Ovary (tissue), 7 donors: ENCODE measurements at regions not wholly inside any gene's neighbourhood (a gene's known extent, or its start where the extent isn't known, plus 50 kb on each side); places are given as distances from the start of the nearest gene placed in this dataset.

Source experiments
- DNase-seq, 5 donors: peaks; one replicate each; pipeline ENCODE4 v3.0.0-alpha.2; 2019 to 2020
- H3K27ac ChIP-seq, 2 donors: fragments of 200-600 bp; one replicate each; pipeline versions ENCODE4 v1.5.1 to v1.8.0; 2019 to 2022
- H3K27me3 ChIP-seq: fragments of 200-600 bp; one replicate; pipeline ENCODE4 v1.8.0; 2022
- H3K36me3 ChIP-seq: fragments of 200-600 bp; sonication (generic); one replicate; pipeline ENCODE4 v1.5.1; 2019
- H3K4me1 ChIP-seq: one replicate; pipeline ENCODE4 v1.8.1; 2013; ENCODE audit warnings: mild to moderate bottlenecking, moderate library complexity; ENCODE audit not compliant: insufficient read depth
- H3K4me3 ChIP-seq: fragments of 200-600 bp; sonication (generic); one replicate; pipeline ENCODE4 v1.5.1; 2017
- H3K9me3 ChIP-seq, 2 donors: fragments of 200-600 bp in 1 of 2; sonication (generic) in 1 of 2; one replicate each; pipeline versions ENCODE4 v1.5.1 to v1.8.1; 2013 to 2019; ENCODE audit warnings: mild to moderate bottlenecking in 1 of 2, moderate library complexity in 1 of 2
- EP300 ChIP-seq: sonication (generic); formaldehyde crosslinking; IDR thresholded peaks from one replicate; pipeline ENCODE4 v1.6.1; 2017; ENCODE audit warnings: antibody characterized with exemption
- POLR2A ChIP-seq: fragments of 450-650 bp; IDR thresholded peaks from one replicate; pipeline ENCODE4 v1.6.1; 2017; ENCODE audit warnings: antibody characterized with exemption, mild to moderate bottlenecking, moderate library complexity
- WGBS, 3 donors: extraction: QIAGEN DNeasy Blood & Tissue Kit in 1 of 3; methylation state at CpG; one replicate each; pipeline versions ENCODE4 v1.1.5 to v1.1.7; 2013 to 2017; 5-methylcytosine and 5-hydroxymethylcytosine counted together
- intact Hi-C, 4 donors: fragments of 100-400 bp; cut with DNase I; formaldehyde crosslinking; loops; one replicate each; pipeline versions ENCODE4 v1.11.0 to v1.15.1; 2022 to 2023
- TF ChIP-seq, protein P1 (sequence below), 3 donors: fragments of 450-650 bp in 2 of 3; fragments of 200-600 bp in 1 of 3; IDR thresholded peaks; one replicate each; pipeline versions ENCODE4 v1.5.1 to v1.8.0; 2016 to 2022; ENCODE audit warnings: antibody characterized with exemption in 3 of 3, mild to moderate bottlenecking in 1 of 3
- donor health status: DM: no; HTN: no; CAD: no; lungs with moderate emphysema.
- donor health status: DM: no; HTN: no; CAD: no.
- donor health status: Bipolar disorder and iron deficiency.
- donor health status: DM: no; HTN: no; CAD: no.
- donor health status: DM: yes; HTN: yes; CAD: no.

DNA sequence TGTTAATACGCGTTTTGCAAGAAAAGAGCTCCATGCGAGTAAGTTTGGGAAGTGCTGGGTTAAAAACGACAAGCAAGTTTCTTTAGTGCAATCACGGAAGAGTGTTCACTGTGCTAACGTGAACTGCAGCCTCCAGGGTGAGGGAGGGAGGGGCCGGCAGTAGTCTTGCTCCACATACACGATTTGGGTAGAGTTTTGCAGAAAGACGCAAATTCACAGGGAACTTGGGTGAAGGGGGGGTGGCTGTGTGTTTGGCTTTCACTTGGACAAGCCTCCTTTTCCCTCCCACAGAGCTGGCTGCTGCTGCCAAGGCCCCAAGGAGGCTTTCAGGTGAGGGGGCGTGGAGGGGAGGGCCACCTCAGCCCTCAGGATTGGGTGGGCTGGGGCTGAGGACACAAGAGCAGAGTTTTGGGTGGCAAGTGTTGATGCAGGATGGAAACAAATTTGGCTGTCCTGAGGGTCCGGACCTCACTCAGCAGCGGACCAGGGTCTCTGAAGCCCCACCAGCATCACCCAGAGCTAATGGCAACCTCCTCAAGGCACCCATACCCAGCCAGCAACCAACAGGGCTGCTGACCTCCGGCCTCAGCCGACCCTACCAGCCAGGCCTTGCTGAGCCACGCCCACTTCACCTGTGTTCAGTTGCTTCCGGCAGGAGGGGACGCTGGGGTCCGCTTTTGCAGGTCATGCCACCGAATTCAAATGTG lies 204.5 kb downstream of the ERMARD start:
- Histone ChIP-seq H3K36me3 (no peaks in the 10 kb centered on the region), H3K27ac (no peak overlapping the region), H3K4me1 (no peaks in the 10 kb centered on the region), H3K27me3 (no peaks in the 10 kb centered on the region), H3K4me3 (no peak overlapping the region), H3K9me3 (no peaks in the 10 kb centered on the region)
- intact Hi-C loops: no loop called here
- TF ChIP-seq POLR2A (no peak), EP300 (no peak)
- TF ChIP-seq, protein P1, sequence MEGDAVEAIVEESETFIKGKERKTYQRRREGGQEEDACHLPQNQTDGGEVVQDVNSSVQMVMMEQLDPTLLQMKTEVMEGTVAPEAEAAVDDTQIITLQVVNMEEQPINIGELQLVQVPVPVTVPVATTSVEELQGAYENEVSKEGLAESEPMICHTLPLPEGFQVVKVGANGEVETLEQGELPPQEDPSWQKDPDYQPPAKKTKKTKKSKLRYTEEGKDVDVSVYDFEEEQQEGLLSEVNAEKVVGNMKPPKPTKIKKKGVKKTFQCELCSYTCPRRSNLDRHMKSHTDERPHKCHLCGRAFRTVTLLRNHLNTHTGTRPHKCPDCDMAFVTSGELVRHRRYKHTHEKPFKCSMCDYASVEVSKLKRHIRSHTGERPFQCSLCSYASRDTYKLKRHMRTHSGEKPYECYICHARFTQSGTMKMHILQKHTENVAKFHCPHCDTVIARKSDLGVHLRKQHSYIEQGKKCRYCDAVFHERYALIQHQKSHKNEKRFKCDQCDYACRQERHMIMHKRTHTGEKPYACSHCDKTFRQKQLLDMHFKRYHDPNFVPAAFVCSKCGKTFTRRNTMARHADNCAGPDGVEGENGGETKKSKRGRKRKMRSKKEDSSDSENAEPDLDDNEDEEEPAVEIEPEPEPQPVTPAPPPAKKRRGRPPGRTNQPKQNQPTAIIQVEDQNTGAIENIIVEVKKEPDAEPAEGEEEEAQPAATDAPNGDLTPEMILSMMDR (IDR thresholded peaks at IDR 0.05): no peak
- peak in 1 of 5 donors; percentile 9 for DNase-seq
- 53 to 66% (median 62%) methylated on average over 19 of the region's 19 CpGs for WGBS, 3 donors

DNA sequence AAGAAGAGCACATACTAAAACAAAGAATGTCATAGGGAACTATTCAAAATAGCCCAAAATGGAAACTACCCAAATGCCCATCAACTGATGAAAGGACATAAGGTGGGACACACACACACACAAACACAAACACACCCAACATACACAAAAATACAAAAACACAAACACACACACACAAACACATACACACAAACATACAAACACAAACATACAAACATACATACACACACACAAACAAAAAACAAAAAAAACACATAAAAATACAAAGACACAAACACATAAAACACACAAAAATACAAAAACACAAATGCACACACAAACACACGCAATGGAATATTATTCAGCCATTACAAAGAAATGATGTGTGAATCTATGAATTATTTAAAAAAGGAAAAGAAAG lies 203.6 kb downstream of the ERMARD start:
- DNase-seq: no peak
- Histone ChIP-seq H3K9me3 (no peaks in the 10 kb centered on the region), H3K4me1 (no peaks in the 10 kb centered on the region), H3K27me3 (no peaks in the 10 kb centered on the region), H3K27ac (no peak overlapping the region), H3K4me3 (no peak overlapping the region), H3K36me3 (no peaks in the 10 kb centered on the region)
- TF ChIP-seq EP300 (no peak), POLR2A (no peak)
- TF ChIP-seq, protein P1 (IDR thresholded peaks at IDR 0.05): no peak
- 93 to 95% (median 94%) methylated on average over 1 of the region's 1 CpG for WGBS, 3 donors
- intact Hi-C loops: no loop called here

DNA sequence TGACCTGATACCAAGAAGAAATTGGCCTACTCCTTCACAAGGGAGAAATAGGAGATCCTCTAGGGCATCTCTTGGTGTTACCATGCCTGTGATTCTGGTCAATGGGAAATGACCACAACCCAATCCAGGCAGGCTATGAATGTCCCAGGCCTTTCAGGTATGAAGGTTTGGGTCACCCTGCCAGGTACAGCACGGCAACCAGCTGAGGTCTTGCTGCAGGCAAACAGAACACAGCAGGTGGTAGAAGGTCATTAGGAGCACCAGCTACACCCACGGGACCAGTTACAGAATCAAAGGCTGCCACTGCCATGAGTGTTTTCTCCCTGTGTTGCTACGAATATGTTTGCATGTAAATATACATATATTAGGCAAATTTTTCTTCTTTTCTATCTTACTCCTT lies 202.3 kb downstream of the ERMARD start:
- Histone ChIP-seq H3K27me3 (no peaks in the 10 kb centered on the region), H3K27ac (no peak overlapping the region), H3K9me3 (no peaks in the 10 kb centered on the region), H3K4me3 (no peak overlapping the region), H3K4me1 (no peaks in the 10 kb centered on the region), H3K36me3 (no peaks in the 10 kb centered on the region)
- intact Hi-C loops: no loop called here
- WGBS, 3 donors: 58 to 81% (median 66%) methylated on average over 3 of the region's 3 CpGs
- DNase-seq: no peak
- no peak for TF ChIP-seq POLR2A
- no peak for TF ChIP-seq EP300
- TF ChIP-seq, protein P1 (IDR thresholded peaks at IDR 0.05): no peak

DNA sequence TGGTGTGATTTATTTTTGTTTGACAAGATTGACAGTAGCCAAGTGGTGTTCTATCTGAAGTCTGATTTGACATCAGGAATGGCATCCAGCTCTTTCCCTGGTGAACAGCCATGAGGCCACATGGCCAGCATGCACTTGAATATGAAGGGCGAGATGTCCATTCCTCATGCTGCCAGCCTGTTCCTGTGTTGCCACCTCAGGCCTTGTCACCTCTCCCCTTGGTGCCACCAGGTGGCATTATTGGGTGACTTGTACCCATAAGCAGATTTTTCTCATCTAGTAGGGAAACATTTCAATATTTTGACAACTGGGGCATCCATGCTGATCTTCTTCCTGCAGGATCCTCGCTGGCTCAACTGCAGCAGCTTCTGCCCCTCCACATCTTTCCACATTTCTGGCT lies 199.1 kb downstream of the ERMARD start:
- 69 to 76% (median 74%) methylated on average over 2 of the region's 2 CpGs for WGBS, 3 donors
- H3K9me3 ChIP-seq: no peaks in the 10 kb centered on the region
- no peaks in the 10 kb centered on the region for H3K4me1 ChIP-seq
- DNase-seq: no peak
- no peaks in the 10 kb centered on the region for H3K36me3 ChIP-seq
- TF ChIP-seq, protein P1 (IDR thresholded peaks at IDR 0.05): no peak
- TF ChIP-seq POLR2A: no peak
- TF ChIP-seq EP300: no peak
- H3K27me3 ChIP-seq: no peaks in the 10 kb centered on the region
- intact Hi-C loops: no loop called here
- no peak overlapping the region for H3K4me3 ChIP-seq
- no peak overlapping the region for H3K27ac ChIP-seq
